ENCODE measurements at regions not wholly inside any gene's neighbourhood (a gene's known extent, or its start where the extent isn't known, plus 50 kb on each side); places are given as distances from the start of the nearest gene placed in this dataset.

DNA sequence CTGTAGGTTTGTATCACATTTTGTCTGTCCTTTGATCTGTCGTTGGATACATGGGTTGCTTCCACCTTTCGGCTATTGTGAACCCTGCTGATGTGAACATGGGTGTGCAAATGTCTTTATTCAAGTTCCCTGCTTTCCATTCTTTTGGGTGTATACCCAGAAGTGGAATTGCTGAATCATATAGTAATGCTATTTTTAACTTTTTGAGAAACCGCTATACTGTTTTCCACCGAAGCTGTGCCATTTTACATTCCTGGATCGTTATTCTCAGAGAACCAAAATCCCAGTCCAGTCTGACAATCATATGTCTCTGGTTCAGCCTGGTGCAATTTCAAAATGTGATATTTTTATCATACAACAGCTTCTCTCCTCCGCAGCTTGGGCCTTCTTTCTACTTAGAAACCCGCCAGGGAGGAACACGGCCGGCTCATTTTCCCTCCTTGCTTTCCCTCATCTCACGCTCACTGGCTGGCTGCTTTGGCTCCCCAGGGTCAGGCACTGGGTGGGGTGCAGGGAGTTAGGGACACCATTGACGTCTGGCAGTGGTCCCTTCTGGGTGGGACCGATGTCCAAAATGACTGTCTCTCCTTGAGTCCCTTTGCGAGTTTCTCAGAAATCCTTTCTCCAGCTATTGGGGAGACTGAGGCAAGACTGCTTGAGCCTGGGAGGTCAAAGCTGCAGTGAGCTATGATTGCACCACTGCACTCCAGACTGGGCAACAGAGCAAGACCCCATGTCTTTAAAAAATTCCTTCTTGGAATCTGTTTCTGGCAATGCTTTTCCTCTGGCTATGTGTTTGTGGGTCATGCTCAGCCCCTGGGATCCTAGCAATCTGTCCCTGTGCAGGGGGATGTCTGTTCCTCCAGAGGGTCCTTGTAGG is 73.5 kb upstream of the AKT3 start (continued):
- TF ChIP-seq, protein P1, sequence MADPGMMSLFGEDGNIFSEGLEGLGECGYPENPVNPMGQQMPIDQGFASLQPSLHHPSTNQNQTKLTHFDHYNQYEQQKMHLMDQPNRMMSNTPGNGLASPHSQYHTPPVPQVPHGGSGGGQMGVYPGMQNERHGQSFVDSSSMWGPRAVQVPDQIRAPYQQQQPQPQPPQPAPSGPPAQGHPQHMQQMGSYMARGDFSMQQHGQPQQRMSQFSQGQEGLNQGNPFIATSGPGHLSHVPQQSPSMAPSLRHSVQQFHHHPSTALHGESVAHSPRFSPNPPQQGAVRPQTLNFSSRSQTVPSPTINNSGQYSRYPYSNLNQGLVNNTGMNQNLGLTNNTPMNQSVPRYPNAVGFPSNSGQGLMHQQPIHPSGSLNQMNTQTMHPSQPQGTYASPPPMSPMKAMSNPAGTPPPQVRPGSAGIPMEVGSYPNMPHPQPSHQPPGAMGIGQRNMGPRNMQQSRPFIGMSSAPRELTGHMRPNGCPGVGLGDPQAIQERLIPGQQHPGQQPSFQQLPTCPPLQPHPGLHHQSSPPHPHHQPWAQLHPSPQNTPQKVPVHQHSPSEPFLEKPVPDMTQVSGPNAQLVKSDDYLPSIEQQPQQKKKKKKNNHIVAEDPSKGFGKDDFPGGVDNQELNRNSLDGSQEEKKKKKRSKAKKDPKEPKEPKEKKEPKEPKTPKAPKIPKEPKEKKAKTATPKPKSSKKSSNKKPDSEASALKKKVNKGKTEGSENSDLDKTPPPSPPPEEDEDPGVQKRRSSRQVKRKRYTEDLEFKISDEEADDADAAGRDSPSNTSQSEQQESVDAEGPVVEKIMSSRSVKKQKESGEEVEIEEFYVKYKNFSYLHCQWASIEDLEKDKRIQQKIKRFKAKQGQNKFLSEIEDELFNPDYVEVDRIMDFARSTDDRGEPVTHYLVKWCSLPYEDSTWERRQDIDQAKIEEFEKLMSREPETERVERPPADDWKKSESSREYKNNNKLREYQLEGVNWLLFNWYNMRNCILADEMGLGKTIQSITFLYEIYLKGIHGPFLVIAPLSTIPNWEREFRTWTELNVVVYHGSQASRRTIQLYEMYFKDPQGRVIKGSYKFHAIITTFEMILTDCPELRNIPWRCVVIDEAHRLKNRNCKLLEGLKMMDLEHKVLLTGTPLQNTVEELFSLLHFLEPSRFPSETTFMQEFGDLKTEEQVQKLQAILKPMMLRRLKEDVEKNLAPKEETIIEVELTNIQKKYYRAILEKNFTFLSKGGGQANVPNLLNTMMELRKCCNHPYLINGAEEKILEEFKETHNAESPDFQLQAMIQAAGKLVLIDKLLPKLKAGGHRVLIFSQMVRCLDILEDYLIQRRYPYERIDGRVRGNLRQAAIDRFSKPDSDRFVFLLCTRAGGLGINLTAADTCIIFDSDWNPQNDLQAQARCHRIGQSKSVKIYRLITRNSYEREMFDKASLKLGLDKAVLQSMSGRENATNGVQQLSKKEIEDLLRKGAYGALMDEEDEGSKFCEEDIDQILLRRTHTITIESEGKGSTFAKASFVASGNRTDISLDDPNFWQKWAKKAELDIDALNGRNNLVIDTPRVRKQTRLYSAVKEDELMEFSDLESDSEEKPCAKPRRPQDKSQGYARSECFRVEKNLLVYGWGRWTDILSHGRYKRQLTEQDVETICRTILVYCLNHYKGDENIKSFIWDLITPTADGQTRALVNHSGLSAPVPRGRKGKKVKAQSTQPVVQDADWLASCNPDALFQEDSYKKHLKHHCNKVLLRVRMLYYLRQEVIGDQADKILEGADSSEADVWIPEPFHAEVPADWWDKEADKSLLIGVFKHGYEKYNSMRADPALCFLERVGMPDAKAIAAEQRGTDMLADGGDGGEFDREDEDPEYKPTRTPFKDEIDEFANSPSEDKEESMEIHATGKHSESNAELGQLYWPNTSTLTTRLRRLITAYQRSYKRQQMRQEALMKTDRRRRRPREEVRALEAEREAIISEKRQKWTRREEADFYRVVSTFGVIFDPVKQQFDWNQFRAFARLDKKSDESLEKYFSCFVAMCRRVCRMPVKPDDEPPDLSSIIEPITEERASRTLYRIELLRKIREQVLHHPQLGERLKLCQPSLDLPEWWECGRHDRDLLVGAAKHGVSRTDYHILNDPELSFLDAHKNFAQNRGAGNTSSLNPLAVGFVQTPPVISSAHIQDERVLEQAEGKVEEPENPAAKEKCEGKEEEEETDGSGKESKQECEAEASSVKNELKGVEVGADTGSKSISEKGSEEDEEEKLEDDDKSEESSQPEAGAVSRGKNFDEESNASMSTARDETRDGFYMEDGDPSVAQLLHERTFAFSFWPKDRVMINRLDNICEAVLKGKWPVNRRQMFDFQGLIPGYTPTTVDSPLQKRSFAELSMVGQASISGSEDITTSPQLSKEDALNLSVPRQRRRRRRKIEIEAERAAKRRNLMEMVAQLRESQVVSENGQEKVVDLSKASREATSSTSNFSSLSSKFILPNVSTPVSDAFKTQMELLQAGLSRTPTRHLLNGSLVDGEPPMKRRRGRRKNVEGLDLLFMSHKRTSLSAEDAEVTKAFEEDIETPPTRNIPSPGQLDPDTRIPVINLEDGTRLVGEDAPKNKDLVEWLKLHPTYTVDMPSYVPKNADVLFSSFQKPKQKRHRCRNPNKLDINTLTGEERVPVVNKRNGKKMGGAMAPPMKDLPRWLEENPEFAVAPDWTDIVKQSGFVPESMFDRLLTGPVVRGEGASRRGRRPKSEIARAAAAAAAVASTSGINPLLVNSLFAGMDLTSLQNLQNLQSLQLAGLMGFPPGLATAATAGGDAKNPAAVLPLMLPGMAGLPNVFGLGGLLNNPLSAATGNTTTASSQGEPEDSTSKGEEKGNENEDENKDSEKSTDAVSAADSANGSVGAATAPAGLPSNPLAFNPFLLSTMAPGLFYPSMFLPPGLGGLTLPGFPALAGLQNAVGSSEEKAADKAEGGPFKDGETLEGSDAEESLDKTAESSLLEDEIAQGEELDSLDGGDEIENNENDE (IDR thresholded peaks at IDR 0.05; ENCODE audit: insufficient replicate concordance, low read length), result no peak
- TF ChIP-seq FOSL1 (IDR thresholded peaks at IDR 0.05; ENCODE audit: insufficient read depth, low read depth, low read length), result no peak
- no peak for TF ChIP-seq KDM5A (IDR thresholded peaks at IDR 0.05; ENCODE audit: low read length)
- no peak for TF ChIP-seq EZH2 (IDR thresholded peaks at IDR 0.05; ENCODE audit: low read depth, low read length, severe bottlenecking)
- TF ChIP-seq TCF12 (IDR thresholded peaks at IDR 0.05; ENCODE audit: low read depth, low read length), result no peak
- TF ChIP-seq, protein P2, sequence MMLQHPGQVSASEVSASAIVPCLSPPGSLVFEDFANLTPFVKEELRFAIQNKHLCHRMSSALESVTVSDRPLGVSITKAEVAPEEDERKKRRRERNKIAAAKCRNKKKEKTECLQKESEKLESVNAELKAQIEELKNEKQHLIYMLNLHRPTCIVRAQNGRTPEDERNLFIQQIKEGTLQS (IDR thresholded peaks at IDR 0.05; ENCODE audit: insufficient read depth, low read depth, low read length), result no peak

Data from H1 (cell line).